Neural progenitor cell (in vitro differentiated cells): ENCODE measurements at regions not wholly inside any gene's neighbourhood (a gene's known extent, or its start where the extent isn't known, plus 50 kb on each side); places are given as distances from the start of the nearest gene placed in this dataset.

ENCODE experiments used
- CTCF ChIP-seq: fragments of 200-600 bp; sonication (generic); IDR thresholded peaks from 2 replicates; pipeline ENCODE4 v1.5.1; 2017; ENCODE audit warnings: antibody characterized with exemption, mild to moderate bottlenecking
- EZH2 ChIP-seq: fragments of 200-600 bp; sonication (generic); IDR thresholded peaks from 2 replicates; pipeline ENCODE4 v1.6.1; 2017; ENCODE audit warnings: antibody characterized with exemption, mild to moderate bottlenecking, moderate library complexity
- EZH2phosphoT487 ChIP-seq: fragments of 200-600 bp; sonication (generic); IDR thresholded peaks from 2 replicates; pipeline ENCODE4 v1.6.1; 2017; ENCODE audit warnings: antibody characterized with exemption

- TF ChIP-seq CTCF (no peak), EZH2 (no peak), EZH2phosphoT487 (no peak)
These were observed 51.6 kb downstream of the RBFOX3 start for GRCh38 chr17:79559111-79559887.
